ENCODE measurements at regions not wholly inside any gene's neighbourhood (a gene's known extent, or its start where the extent isn't known, plus 50 kb on each side); places are given as distances from the start of the nearest gene placed in this dataset.

DNA sequence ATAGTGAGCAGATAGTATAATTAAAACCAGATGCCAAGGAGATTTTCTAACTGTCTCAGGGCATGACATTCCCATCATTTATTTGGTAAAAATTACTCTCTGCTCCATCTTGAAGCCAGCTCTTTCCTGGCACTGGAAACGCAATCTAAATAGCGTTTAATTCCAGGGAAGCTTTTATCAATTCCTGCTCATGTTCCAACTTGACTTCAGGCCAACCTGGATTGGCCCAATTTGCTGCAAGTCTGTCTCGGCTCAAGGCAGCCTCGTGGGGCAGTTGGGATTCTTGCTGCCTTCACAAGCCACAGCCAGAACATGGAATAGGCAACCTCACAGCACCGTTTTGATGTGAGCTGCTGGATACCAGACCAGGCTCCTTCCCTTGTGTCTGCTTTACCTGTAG, 1255.9 kb downstream of the TBC1D22A start:
- no peaks in the 10 kb centered on the region for H3K4me1 ChIP-seq (ENCODE audit: insufficient read depth, low read length)
- no TSS peak for BruUV-seq (replicated peaks)
- DNase-seq = no peak
- no peak overlapping the region for H3K4me2 ChIP-seq (ENCODE audit: low read length)
- H3K9me2 ChIP-seq (replicated peaks; ENCODE audit: low read length) = no peaks in the 10 kb centered on the region
- ChIA-PET POLR2A (ENCODE audit: unreplicated experiment) (no interaction called here), CTCF (no interaction called here)
- H3K27ac ChIP-seq (ENCODE audit: low read length) = no peak overlapping the region
- H2AFZ ChIP-seq (ENCODE audit: low read length) = no peak overlapping the region
- no peaks in the 10 kb centered on the region for H3K36me3 ChIP-seq (ENCODE audit: low read depth, low read length)
- no peaks in the 10 kb centered on the region for H3F3A ChIP-seq (ENCODE audit: low read length, unreplicated experiment)
- no peak overlapping the region for H3K9ac ChIP-seq (ENCODE audit: low read length)
- H3K27me3 ChIP-seq (ENCODE audit: low read length) = peaks cover 22% of the 10 kb centered on the region
- H3K9me3 ChIP-seq (ENCODE audit: low read length) = no peaks in the 10 kb centered on the region
- no peak overlapping the region for H3K4me3 ChIP-seq (ENCODE audit: low read length)
- no peak for ATAC-seq
- intact Hi-C loops (cut with micrococcal nuclease) = no loop called here
- no peaks in the 10 kb centered on the region for H3K79me2 ChIP-seq (ENCODE audit: low read length)
- TF ChIP-seq EZH2phosphoT487 (IDR thresholded peaks at IDR 0.05; ENCODE audit: borderline replicate concordance, low read length) (no peak), EZH2 (IDR thresholded peaks at IDR 0.05; ENCODE audit: low read length, unreplicated experiment) (no peak)
- TF ChIP-seq, protein P1, sequence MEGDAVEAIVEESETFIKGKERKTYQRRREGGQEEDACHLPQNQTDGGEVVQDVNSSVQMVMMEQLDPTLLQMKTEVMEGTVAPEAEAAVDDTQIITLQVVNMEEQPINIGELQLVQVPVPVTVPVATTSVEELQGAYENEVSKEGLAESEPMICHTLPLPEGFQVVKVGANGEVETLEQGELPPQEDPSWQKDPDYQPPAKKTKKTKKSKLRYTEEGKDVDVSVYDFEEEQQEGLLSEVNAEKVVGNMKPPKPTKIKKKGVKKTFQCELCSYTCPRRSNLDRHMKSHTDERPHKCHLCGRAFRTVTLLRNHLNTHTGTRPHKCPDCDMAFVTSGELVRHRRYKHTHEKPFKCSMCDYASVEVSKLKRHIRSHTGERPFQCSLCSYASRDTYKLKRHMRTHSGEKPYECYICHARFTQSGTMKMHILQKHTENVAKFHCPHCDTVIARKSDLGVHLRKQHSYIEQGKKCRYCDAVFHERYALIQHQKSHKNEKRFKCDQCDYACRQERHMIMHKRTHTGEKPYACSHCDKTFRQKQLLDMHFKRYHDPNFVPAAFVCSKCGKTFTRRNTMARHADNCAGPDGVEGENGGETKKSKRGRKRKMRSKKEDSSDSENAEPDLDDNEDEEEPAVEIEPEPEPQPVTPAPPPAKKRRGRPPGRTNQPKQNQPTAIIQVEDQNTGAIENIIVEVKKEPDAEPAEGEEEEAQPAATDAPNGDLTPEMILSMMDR (conservative IDR thresholded peaks at IDR 0.05; ENCODE audit: low read depth, low read length) = no peak
- H4K20me1 ChIP-seq (ENCODE audit: low read length) = no peaks in the 10 kb centered on the region

DNA sequence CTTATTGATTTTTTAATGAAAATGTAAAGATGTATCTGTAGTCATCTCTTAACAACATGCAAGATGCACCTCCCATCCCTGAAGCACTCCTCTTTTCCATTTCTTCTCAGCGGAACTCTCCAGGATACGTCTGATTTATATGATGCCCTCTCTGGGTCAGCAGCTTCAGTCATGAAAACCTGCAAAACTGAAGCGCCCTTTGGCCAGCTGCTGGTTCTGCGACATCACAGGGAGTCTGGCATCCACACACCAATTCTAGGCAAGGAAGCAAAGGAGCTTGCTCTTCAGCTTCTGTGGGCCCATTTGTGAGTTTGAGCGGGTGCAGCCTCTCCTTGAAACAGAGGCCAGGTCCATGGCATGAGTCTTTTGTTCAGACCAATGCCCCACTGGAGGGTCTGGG, 1253.3 kb downstream of the TBC1D22A start:
- Histone ChIP-seq H3K9ac (ENCODE audit: low read length) (no peak overlapping the region), H3K9me3 (ENCODE audit: low read length) (no peaks in the 10 kb centered on the region), H3K4me3 (ENCODE audit: low read length) (no peak overlapping the region), H3F3A (ENCODE audit: low read length, unreplicated experiment) (no peaks in the 10 kb centered on the region), H3K9me2 (replicated peaks; ENCODE audit: low read length) (no peaks in the 10 kb centered on the region), H4K20me1 (ENCODE audit: low read length) (no peaks in the 10 kb centered on the region), H2AFZ (ENCODE audit: low read length) (no peak overlapping the region), H3K36me3 (ENCODE audit: low read depth, low read length) (no peaks in the 10 kb centered on the region), H3K4me2 (ENCODE audit: low read length) (no peak overlapping the region), H3K27ac (ENCODE audit: low read length) (no peak overlapping the region), H3K79me2 (ENCODE audit: low read length) (no peaks in the 10 kb centered on the region), H3K27me3 (ENCODE audit: low read length) (peaks cover 18% of the 10 kb centered on the region), H3K4me1 (ENCODE audit: insufficient read depth, low read length) (no peaks in the 10 kb centered on the region)
- BruUV-seq (replicated peaks) = no TSS peak
- ATAC-seq (no peak), DNase-seq (no peak)
- ChIA-PET CTCF (no interaction called here), POLR2A (ENCODE audit: unreplicated experiment) (interaction anchor here (0.7 kb wide), 1 partner anchor 622 kb away, joined by 4 read pairs; no protein-coding TSS in a partner anchor)
- intact Hi-C loops (cut with micrococcal nuclease) = no loop called here
- no peak for TF ChIP-seq EZH2phosphoT487 (IDR thresholded peaks at IDR 0.05; ENCODE audit: borderline replicate concordance, low read length)
- no peak for TF ChIP-seq EZH2 (IDR thresholded peaks at IDR 0.05; ENCODE audit: low read length, unreplicated experiment)
- TF ChIP-seq, protein P1 (conservative IDR thresholded peaks at IDR 0.05; ENCODE audit: low read depth, low read length) = no peak

DNA sequence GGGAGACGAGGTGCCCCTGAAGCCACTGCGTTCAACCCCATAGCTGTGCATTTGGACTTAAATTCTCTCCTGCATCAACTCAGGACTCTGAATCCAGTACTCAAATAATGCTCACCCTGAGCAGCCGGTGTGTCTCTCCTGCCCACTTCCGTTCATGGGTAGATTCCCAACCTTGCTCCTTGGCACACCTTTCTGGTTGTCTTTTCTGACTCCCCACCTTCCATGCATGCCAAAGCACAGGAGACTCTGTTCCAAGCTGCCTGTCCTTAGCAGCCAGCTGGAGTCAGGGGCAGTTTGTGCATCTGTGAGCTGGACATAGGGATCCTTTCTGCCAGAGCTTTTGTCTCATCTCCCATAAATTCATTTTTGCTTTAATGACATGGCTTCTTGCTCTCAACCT, 1242.5 kb downstream of the TBC1D22A start:
- Histone ChIP-seq H3K79me2 (ENCODE audit: low read length) (no peaks in the 10 kb centered on the region), H4K20me1 (ENCODE audit: low read length) (no peaks in the 10 kb centered on the region), H3K4me2 (ENCODE audit: low read length) (no peak overlapping the region), H2AFZ (ENCODE audit: low read length) (no peak overlapping the region), H3K27me3 (ENCODE audit: low read length) (peaks cover 22% of the 10 kb centered on the region; the same call in 1 of the 2 replicates), H3K4me1 (ENCODE audit: insufficient read depth, low read length) (no peaks in the 10 kb centered on the region), H3K9me2 (replicated peaks; ENCODE audit: low read length) (no peaks in the 10 kb centered on the region), H3F3A (ENCODE audit: low read length, unreplicated experiment) (no peaks in the 10 kb centered on the region), H3K9ac (ENCODE audit: low read length) (no peak overlapping the region), H3K36me3 (ENCODE audit: low read depth, low read length) (no peaks in the 10 kb centered on the region), H3K4me3 (ENCODE audit: low read length) (no peak overlapping the region), H3K9me3 (ENCODE audit: low read length) (no peaks in the 10 kb centered on the region), H3K27ac (ENCODE audit: low read length) (no peak overlapping the region)
- ATAC-seq (no peak), DNase-seq (no peak)
- POLR2A ChIA-PET (ENCODE audit: unreplicated experiment) = no interaction called here
- TF ChIP-seq EZH2phosphoT487 (IDR thresholded peaks at IDR 0.05; ENCODE audit: borderline replicate concordance, low read length) = no peak
- TF ChIP-seq, protein P1 (conservative IDR thresholded peaks at IDR 0.05; ENCODE audit: low read depth, low read length) = no peak
- no peak for TF ChIP-seq EZH2 (IDR thresholded peaks at IDR 0.05; ENCODE audit: low read length, unreplicated experiment)
- BruUV-seq (replicated peaks) = no TSS peak
- intact Hi-C loops (cut with micrococcal nuclease) = no loop called here
- CTCF ChIA-PET = no interaction called here

All from PC-3 (cell line).